Tibial nerve (tissue), 3 donors: ENCODE measurements at regions not wholly inside any gene's neighbourhood (a gene's known extent, or its start where the extent isn't known, plus 50 kb on each side); places are given as distances from the start of the nearest gene placed in this dataset.

Experiments
- POLR2A ChIP-seq, 2 donors: fragments of 450-650 bp; IDR thresholded peaks; one replicate each; pipeline ENCODE4 v1.6.1; 2017; ENCODE audit warnings: antibody characterized with exemption in 2 of 2, mild to moderate bottlenecking in 2 of 2, moderate library complexity in 2 of 2
- TF ChIP-seq, protein P1 (sequence below), 5 experiments: fragments of 200-600 bp in 3 of 5; fragments of 450-650 bp in 2 of 5; sonication (generic) in 3 of 5; IDR thresholded peaks; one replicate each; pipeline ENCODE4 v1.5.1; 2016 to 2019; ENCODE audit warnings: antibody characterized with exemption in 5 of 5, mild to moderate bottlenecking in 3 of 5, moderate library complexity in 2 of 5

DNA sequence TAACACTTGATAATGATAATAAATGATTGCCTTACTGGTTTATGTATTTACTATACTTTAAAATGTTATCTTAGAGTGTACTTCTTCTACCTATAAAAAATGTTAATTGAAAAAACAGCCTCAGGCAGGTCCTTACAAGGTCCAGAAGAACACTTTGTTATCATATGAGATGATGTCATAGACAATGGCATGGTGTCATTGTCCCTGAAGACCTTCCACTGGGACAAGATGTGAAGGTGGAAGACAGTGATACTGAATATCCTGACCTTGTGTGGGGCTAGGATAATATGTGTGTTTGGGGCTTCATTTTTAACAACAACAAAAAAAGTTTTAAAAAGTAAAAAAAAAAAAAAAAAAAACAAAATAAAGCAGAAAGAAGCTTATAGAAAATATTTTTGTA is 342.2 kb upstream of the KYNU start:
- TF ChIP-seq POLR2A (IDR thresholded peaks at IDR 0.05), result no peak
- TF ChIP-seq, protein P1, sequence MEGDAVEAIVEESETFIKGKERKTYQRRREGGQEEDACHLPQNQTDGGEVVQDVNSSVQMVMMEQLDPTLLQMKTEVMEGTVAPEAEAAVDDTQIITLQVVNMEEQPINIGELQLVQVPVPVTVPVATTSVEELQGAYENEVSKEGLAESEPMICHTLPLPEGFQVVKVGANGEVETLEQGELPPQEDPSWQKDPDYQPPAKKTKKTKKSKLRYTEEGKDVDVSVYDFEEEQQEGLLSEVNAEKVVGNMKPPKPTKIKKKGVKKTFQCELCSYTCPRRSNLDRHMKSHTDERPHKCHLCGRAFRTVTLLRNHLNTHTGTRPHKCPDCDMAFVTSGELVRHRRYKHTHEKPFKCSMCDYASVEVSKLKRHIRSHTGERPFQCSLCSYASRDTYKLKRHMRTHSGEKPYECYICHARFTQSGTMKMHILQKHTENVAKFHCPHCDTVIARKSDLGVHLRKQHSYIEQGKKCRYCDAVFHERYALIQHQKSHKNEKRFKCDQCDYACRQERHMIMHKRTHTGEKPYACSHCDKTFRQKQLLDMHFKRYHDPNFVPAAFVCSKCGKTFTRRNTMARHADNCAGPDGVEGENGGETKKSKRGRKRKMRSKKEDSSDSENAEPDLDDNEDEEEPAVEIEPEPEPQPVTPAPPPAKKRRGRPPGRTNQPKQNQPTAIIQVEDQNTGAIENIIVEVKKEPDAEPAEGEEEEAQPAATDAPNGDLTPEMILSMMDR (IDR thresholded peaks at IDR 0.05), result no peak
